Common myeloid progenitor, CD34-positive (primary cell): ENCODE measurements at regions not wholly inside any gene's neighbourhood (a gene's known extent, or its start where the extent isn't known, plus 50 kb on each side); places are given as distances from the start of the nearest gene placed in this dataset.
"Not testable (repeated sequence)": the region's sequence is repeated elsewhere in the genome, so short reads cannot be mapped to it uniquely, and the experiment has no call there.

Source experiments
- CTCF ChIA-PET: fragments of 350-600 bp; sonication (Branson Sonifier 250); formaldehyde crosslinking; loops from one replicate; lab custom pipeline; 2021; ENCODE audit warnings: antibody characterized with exemption; lab: Charles Lee
- POLR2A ChIA-PET: fragments of 350-600 bp; sonication (Branson Sonifier 250); formaldehyde crosslinking; loops from one replicate; lab custom pipeline; 2021; ENCODE audit warnings: antibody characterized with exemption; lab: Charles Lee
- DNase-seq, 3 donors: peaks; one replicate each; pipeline versions ENCODE4 v3.0.0 to v3.0.0-alpha.2; 2013
- H3K27ac ChIP-seq, 2 experiments: 1 replicate in 1 of 2; 2 replicates in 1 of 2; pipeline ENCODE4 v1.7.0; 2013; ENCODE audit warnings: inconsistent platforms in 2 of 2, low read length in 2 of 2, mild to moderate bottlenecking in 2 of 2, low read depth in 1 of 2, moderate library complexity in 1 of 2; ENCODE audit not compliant: severe bottlenecking in 2 of 2, insufficient read depth in 1 of 2, poor library complexity in 1 of 2
- H3K27me3 ChIP-seq, 5 experiments: replicated peaks in 2 of 5; 1 replicate in 3 of 5; 2 replicates in 2 of 5; pipeline versions ENCODE4 v1.6.1 to v1.7.0; 2013; ENCODE audit warnings: low read length in 4 of 5, mild to moderate bottlenecking in 2 of 5, moderate library complexity in 2 of 5, inconsistent platforms in 1 of 5; ENCODE audit not compliant: insufficient read depth in 5 of 5, control insufficient read depth in 4 of 5
- H3K36me3 ChIP-seq, 4 experiments: 1 replicate in 2 of 4; 2 replicates in 2 of 4; pipeline versions ENCODE4 v1.6.1 to v1.7.0; 2013; ENCODE audit warnings: low read length in 3 of 4, control low read depth in 1 of 4, mild to moderate bottlenecking in 1 of 4; ENCODE audit not compliant: control insufficient read depth in 4 of 4, insufficient read depth in 4 of 4
- H3K4me1 ChIP-seq, 4 experiments: 1 replicate in 3 of 4; 2 replicates in 1 of 4; pipeline versions ENCODE4 v1.6.1 to v1.7.1; 2013; ENCODE audit warnings: low read length in 3 of 4, mild to moderate bottlenecking in 3 of 4, control low read depth in 1 of 4, inconsistent platforms in 1 of 4, moderate library complexity in 1 of 4; ENCODE audit not compliant: control insufficient read depth in 4 of 4, insufficient read depth in 4 of 4; ENCODE audit errors: control extremely low read depth in 1 of 4
- H3K4me3 ChIP-seq, 7 experiments: 1 replicate in 4 of 7; 2 replicates in 3 of 7; pipeline versions ENCODE4 v1.5.1 to v1.7.0; 2013; ENCODE audit warnings: mild to moderate bottlenecking in 7 of 7, low read length in 6 of 7, moderate library complexity in 6 of 7, inconsistent platforms in 2 of 7, low read depth in 2 of 7, control low read depth in 1 of 7; ENCODE audit not compliant: insufficient read depth in 4 of 7, control insufficient read depth in 1 of 7; ENCODE audit errors: extremely low read depth in 1 of 7
- H3K9me3 ChIP-seq, 5 experiments: 1 replicate in 4 of 5; 2 replicates in 1 of 5; pipeline versions ENCODE4 v1.6.1 to v1.7.1; 2013; ENCODE audit warnings: low read length in 4 of 5, mild to moderate bottlenecking in 2 of 5, inconsistent platforms in 1 of 5, low read depth in 1 of 5, moderate library complexity in 1 of 5; ENCODE audit not compliant: control insufficient read depth in 4 of 5, insufficient read depth in 2 of 5; ENCODE audit errors: control extremely low read depth in 1 of 5
- WGBS: methylation state at CpG from one replicate; pipeline ENCODE4 v1.1.5; 2013; ENCODE audit not compliant: insufficient coverage; 5-methylcytosine and 5-hydroxymethylcytosine counted together

DNA sequence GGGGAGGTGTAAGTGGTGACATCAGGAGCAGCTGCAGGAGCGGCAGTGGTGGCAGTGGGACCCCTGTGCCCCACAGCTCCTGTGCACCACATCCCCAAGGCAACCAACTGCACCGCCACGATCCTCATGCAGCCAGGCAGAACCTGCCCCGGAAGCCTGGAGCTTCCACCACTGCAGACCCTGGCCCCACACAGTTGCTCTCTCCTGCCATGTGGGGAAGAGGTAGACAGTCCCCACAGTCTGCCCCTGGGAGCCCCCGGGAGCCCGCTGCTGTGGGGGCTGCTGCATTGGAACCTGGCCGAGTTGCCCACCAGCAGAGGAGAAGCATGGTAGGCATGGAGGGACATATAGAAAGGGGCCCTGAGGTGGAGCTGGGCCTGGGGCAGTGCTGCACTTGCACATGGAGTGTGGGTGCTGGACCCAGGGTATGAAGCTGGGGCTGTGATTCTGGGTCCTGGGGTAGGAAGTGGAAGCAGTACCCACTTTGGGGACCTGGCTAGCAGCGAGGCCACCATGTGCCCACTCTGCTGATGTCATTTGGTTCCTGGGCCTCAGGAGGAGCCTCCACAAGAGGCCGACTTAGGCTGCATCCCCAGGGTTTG lies 623.3 kb upstream of the LRRTM4 start:
- H3K27ac ChIP-seq: no peak overlapping the region
- WGBS: 94% methylated on average over 7 of the region's 9 CpGs
- H3K9me3 ChIP-seq: no peaks in the 10 kb centered on the region
- no peaks in the 10 kb centered on the region for H3K36me3 ChIP-seq
- CTCF ChIA-PET: no interaction called here
- no peaks in the 10 kb centered on the region for H3K27me3 ChIP-seq
- no peaks in the 10 kb centered on the region for H3K4me1 ChIP-seq
- H3K4me3 ChIP-seq: no peak overlapping the region
- DNase-seq: no peak
- POLR2A ChIA-PET: no interaction called here

GRCh38 chr2:78145997-78146722 lies 624.0 kb upstream of the LRRTM4 start:
- no peaks in the 10 kb centered on the region for H3K36me3 ChIP-seq
- H3K4me3 ChIP-seq: no peak overlapping the region
- CTCF ChIA-PET: no interaction called here
- no peak overlapping the region for H3K27ac ChIP-seq
- no peak for DNase-seq
- POLR2A ChIA-PET: no interaction called here
- no peaks in the 10 kb centered on the region for H3K27me3 ChIP-seq
- WGBS: 93% methylated on average over 7 of the region's 9 CpGs
- H3K4me1 ChIP-seq: no peaks in the 10 kb centered on the region
- H3K9me3 ChIP-seq: no peaks in the 10 kb centered on the region

GRCh38 chr2:78147466-78147865 lies 625.3 kb upstream of the LRRTM4 start:
- Histone ChIP-seq H3K27ac (no peak overlapping the region), H3K4me1 (no peaks in the 10 kb centered on the region), H3K27me3 (no peaks in the 10 kb centered on the region), H3K4me3 (no peak overlapping the region), H3K36me3 (no peaks in the 10 kb centered on the region), H3K9me3 (no peaks in the 10 kb centered on the region)
- ChIA-PET POLR2A (no interaction called here), CTCF (no interaction called here)
- no peak for DNase-seq
- WGBS: 100% methylated on average over 1 of the region's 2 CpGs

DNA sequence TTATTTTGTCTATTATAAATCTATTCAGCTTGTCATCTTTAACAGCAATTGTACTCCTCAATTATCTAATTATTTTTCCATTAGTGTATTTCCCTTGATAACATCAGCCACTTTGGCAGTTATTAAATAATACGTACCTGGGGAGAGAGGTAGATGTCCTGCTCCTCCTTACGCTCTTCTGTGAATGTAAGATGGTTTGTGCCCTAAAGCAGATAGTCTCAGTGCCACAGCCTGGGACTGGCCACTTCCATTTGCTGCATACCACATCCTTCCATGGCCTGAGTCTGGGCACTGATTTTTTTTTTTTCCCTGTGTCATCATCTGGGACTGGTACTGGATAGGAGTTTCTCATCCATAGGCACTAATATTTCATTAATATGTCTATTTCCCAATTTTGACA lies 632.4 kb upstream of the LRRTM4 start:
- H3K27ac ChIP-seq: no peak overlapping the region
- no peaks in the 10 kb centered on the region for H3K9me3 ChIP-seq
- no peaks in the 10 kb centered on the region for H3K27me3 ChIP-seq
- no peaks in the 10 kb centered on the region for H3K4me1 ChIP-seq
- ChIA-PET POLR2A (no interaction called here), CTCF (no interaction called here)
- no peak overlapping the region for H3K4me3 ChIP-seq
- no peaks in the 10 kb centered on the region for H3K36me3 ChIP-seq
- 100% methylated on average over 2 of the region's 2 CpGs for WGBS
- DNase-seq: no peak

DNA sequence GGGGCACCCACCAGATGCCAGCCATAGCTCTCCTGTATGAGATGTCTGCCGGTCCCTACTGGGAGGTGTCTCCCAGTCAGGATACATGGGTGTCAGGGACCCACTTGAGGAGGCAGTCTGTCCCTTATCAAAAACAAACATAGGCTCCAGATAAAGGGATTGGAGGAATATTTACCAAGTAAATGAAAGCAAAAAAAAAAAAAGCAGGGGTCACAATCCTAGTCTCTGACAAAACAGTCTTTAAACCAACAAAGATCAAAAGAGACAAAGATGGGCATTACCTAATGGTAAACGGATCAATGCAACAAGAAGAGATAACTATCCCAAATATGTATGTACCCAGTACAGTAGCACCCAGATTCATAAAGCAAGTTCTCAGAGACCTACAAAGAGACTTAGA lies 640.0 kb upstream of the LRRTM4 start:
- no peak for DNase-seq
- H3K4me3 ChIP-seq: no peak overlapping the region

DNA sequence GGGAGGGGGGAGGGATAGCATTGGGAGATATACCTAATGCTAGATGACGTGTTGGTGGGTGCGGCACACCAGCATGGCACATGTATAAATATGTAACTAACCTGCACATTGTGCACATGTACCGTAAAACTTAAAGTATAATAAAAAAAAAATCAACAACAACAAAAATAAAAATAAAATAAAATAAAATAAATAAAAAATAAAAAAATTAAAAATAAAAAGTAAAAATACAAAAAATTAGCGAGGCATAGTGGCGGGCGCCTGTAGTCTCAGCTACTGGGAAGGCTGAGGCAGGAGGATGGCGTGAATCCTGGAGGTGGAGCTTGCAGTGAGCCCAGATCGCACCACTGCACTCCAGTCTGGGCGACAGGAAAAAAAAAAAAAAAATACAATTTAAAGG lies 650.0 kb upstream of the LRRTM4 start:
- H3K27ac ChIP-seq, H3K9me3 ChIP-seq, POLR2A ChIA-PET, DNase-seq, H3K4me3 ChIP-seq, H3K27me3 ChIP-seq, CTCF ChIA-PET, H3K4me1 ChIP-seq, H3K36me3 ChIP-seq: not testable (repeated sequence)
- WGBS: 100% methylated on average over 2 of the region's 9 CpGs

More for the DNA sequence above, 640.0 kb upstream of the LRRTM4 start:
- H3K36me3 ChIP-seq: no peaks in the 10 kb centered on the region
- no peaks in the 10 kb centered on the region for H3K9me3 ChIP-seq
- ChIA-PET CTCF (no interaction called here), POLR2A (no interaction called here)
- H3K27me3 ChIP-seq: no peaks in the 10 kb centered on the region
- no peaks in the 10 kb centered on the region for H3K4me1 ChIP-seq
- no peak overlapping the region for H3K27ac ChIP-seq
- WGBS: no CpG with 5 or more reads among the region's 2 CpGs

GRCh38 chr2:78175645-78176044 lies 653.5 kb upstream of the LRRTM4 start:
- H3K4me1 ChIP-seq: no peaks in the 10 kb centered on the region
- no CpG with 5 or more reads among the region's 2 CpGs for WGBS
- H3K4me3 ChIP-seq: no peak overlapping the region
- H3K9me3 ChIP-seq: no peaks in the 10 kb centered on the region
- CTCF ChIA-PET: no interaction called here
- no peaks in the 10 kb centered on the region for H3K27me3 ChIP-seq
- H3K27ac ChIP-seq: no peak overlapping the region
- H3K36me3 ChIP-seq: no peaks in the 10 kb centered on the region
- DNase-seq: no peak
- POLR2A ChIA-PET: no interaction called here
